ENCODE measurements at regions not wholly inside any gene's neighbourhood (a gene's known extent, or its start where the extent isn't known, plus 50 kb on each side); places are given as distances from the start of the nearest gene placed in this dataset.

DNA sequence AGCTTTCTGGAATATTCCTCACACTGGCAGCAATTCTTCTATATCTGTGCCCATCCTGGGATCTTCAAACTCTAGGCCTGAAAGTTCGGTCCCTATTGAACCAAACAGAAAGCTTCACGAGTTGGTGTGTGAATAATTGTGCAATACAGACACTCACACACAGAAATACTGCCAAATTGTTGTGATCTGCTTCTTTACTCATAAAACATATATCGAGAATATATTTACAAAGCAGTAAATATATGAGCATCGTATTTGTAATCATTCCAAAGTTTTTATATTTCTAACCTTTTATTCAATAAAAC is 56.6 kb upstream of the BEX4 start:
- no peak for DNase-seq

- peak in 1 of 2 donors; percentile 12 for DNase-seq
Observed at GRCh38 chrX:103157496-103158316, 57.2 kb upstream of the BEX4 start.

DNA sequence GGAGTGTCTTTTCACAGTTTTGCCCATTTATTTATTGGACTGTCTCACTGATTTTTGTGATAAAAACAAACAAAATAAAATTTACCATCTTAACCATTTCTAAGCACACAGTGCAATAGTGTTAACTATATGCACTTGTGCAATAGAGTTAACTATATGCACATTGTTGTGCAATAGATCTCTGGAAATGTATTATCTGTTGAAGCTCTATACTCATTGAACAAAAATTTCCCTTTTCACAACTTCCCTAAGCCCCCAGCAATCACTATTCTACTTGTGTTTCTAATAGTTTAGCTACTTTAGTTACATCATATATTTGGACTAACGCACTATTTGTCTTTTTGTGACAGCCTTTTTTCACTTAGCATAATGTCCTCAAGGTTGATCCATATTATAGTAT is 59.7 kb upstream of the BEX4 start:
- no peak for DNase-seq

DNA sequence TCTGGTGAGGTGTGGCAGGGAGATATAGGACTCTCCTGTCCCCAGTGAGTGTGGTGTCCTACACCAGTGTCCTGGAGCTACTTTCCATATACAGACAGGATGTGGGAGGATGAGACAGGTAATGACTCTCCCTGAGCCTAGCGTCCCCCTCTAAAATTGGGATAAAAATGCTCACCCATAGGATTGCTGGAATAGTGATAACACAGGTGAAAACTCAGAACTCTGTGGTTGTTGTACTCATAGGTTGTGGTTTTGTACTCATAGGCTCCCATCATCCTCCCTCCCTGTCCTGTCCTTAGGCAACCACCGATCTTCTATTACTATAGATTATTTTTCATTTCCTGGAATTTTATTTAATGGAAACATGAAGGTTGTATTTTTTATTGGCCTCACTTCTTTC is 60.7 kb upstream of the NXF3 start:
- DNase-seq, result no peak

DNA sequence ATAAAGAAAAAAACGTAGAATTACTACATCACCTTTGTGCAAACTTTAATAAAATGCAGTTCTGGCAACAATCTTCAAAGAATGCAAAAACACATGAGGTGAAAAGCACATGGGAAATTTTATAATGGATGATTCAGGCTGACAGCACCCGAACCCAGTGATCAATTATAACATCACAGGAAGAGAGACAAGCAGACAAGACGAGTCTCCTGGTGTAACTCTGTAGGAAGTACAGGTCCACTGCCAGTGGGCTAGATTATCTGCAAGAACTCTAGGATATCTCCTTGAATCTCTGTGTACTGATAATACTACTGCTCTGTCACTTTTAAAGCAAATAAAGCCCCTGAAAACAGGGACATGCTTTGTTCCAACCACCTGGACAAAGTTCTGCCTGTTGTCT is 58.9 kb upstream of the NXF3 start:
- DNase-seq, result no peak

DNA sequence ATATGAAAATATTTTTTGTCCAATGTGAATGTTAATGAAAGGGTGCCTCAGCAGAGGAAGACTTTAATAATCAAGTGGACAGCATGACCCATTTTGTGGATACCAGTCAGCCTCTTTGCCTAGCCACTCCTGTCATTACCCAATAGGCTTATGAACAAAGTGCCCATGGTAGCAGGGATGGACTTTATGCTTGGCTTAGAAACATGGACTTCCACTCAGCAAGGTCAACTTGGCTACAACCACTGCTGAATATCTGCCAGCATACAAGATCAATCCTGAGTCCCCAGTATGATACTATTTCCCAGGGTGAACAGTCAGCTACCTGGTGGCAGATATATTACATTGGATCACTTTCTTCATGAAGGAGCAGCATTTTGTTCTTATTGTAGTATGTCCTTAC is 56.7 kb upstream of the NXF3 start:
- DNase-seq, result no peak

- DNase-seq, result no peak
Observed at GRCh38 chrX:103148075-103148474, 55.1 kb upstream of the NXF3 start.
